Mesendoderm (in vitro differentiated cells): ENCODE measurements at regions not wholly inside any gene's neighbourhood (a gene's known extent, or its start where the extent isn't known, plus 50 kb on each side); places are given as distances from the start of the nearest gene placed in this dataset.
A peak's percentile ranks its signal among the peaks of the same experiment; 100 is the strongest.

Experiments used
- DNase-seq: peaks from one replicate; pipeline ENCODE4 v3.0.0; 2013
- H2AK5ac ChIP-seq: 2 replicates; pipeline ENCODE4 v1.6.1; 2013; ENCODE audit warnings: low read length, inconsistent platforms
- H2BK120ac ChIP-seq: 2 replicates; pipeline ENCODE4 v1.6.1; 2013; ENCODE audit warnings: low read depth, mild to moderate bottlenecking, low read length, moderate library complexity, mixed read lengths
- H2BK15ac ChIP-seq: replicated peaks from 2 replicates; pipeline ENCODE4 v1.6.1; 2013; ENCODE audit warnings: low read depth, mild to moderate bottlenecking, moderate library complexity
- H2BK5ac ChIP-seq: 2 replicates; pipeline ENCODE4 v1.6.1; 2013; ENCODE audit warnings: low read length, inconsistent platforms
- H3K18ac ChIP-seq: 2 replicates; pipeline ENCODE4 v1.6.1; 2013; ENCODE audit warnings: mild to moderate bottlenecking, low read length, mixed read lengths
- H3K23ac ChIP-seq: one replicate; pipeline ENCODE4 v1.6.1; 2013; ENCODE audit warnings: low read length
- H3K27ac ChIP-seq: 2 replicates; pipeline ENCODE4 v1.5.1; 2013; ENCODE audit warnings: low read depth, mild to moderate bottlenecking, inconsistent platforms, low read length, moderate library complexity
- H3K27me3 ChIP-seq: 2 replicates; pipeline ENCODE4 v1.6.1; 2013; ENCODE audit warnings: low read length, control low read depth, mild to moderate bottlenecking, inconsistent platforms; ENCODE audit not compliant: insufficient read depth, poor library complexity
- H3K36me3 ChIP-seq: 2 replicates; pipeline ENCODE4 v1.6.1; 2013; ENCODE audit warnings: low read length, inconsistent platforms; ENCODE audit not compliant: control insufficient read depth, insufficient read depth
- H3K4ac ChIP-seq: one replicate; pipeline ENCODE4 v1.6.1; 2013; ENCODE audit warnings: low read depth, mild to moderate bottlenecking, low read length, moderate library complexity
- H3K4me1 ChIP-seq: 2 replicates; pipeline ENCODE4 v1.6.1; 2013; ENCODE audit warnings: low read depth, low read length, inconsistent platforms; ENCODE audit not compliant: control insufficient read depth
- H3K4me2 ChIP-seq: 2 replicates; pipeline ENCODE4 v1.6.1; 2013; ENCODE audit warnings: low read length
- H3K4me3 ChIP-seq: 2 replicates; pipeline ENCODE4 v1.5.1; 2013; ENCODE audit warnings: mild to moderate bottlenecking, low read length
- H3K56ac ChIP-seq: one replicate; pipeline ENCODE4 v1.6.1; 2013; ENCODE audit warnings: low read length
- H3K79me1 ChIP-seq: 2 replicates; pipeline ENCODE4 v1.6.1; 2013; ENCODE audit warnings: low read length, inconsistent platforms
- H3K79me2 ChIP-seq: 2 replicates; pipeline ENCODE4 v1.6.1; 2013; ENCODE audit warnings: mild to moderate bottlenecking, low read length; ENCODE audit not compliant: control insufficient read depth, insufficient read depth
- H3K9ac ChIP-seq: 2 replicates; pipeline ENCODE4 v1.6.1; 2013; ENCODE audit warnings: low read length, inconsistent platforms
- H4K5ac ChIP-seq: one replicate; pipeline ENCODE4 v1.6.1; 2013; ENCODE audit warnings: low read length
- H4K8ac ChIP-seq: one replicate; pipeline ENCODE4 v1.6.1; 2013; ENCODE audit warnings: low read depth, mild to moderate bottlenecking, control low read depth, low read length, moderate library complexity
- WGBS: extraction: QIAGEN DNeasy Blood & Tissue Kit; methylation state at CpG from one replicate; pipeline ENCODE4 v1.1.7; 2013; ENCODE audit warnings: low lambda C conversion rate, missing lambda C conversion rate; ENCODE audit not compliant: insufficient coverage; ENCODE audit errors: extremely low coverage; 5-methylcytosine and 5-hydroxymethylcytosine counted together

GRCh38 chr13:53340505-53341143, 312.0 kb downstream of the OLFM4 start:
- Histone ChIP-seq H3K4me3 (no peak overlapping the region), H3K36me3 (no peaks in the 10 kb centered on the region), H3K18ac (no peak overlapping the region), H3K9ac (no peak overlapping the region), H4K8ac (no peak overlapping the region), H2BK120ac (no peak overlapping the region), H3K4me2 (no peak overlapping the region), H3K79me2 (no peaks in the 10 kb centered on the region), H3K27me3 (no peaks in the 10 kb centered on the region), H3K56ac (no peak overlapping the region), H3K23ac (no peak overlapping the region), H2BK5ac (no peak overlapping the region), H3K4me1 (peaks cover 6% of the 10 kb centered on the region), H3K79me1 (no peaks in the 10 kb centered on the region), H3K4ac (no peak overlapping the region), H4K5ac (no peak overlapping the region), H3K27ac (no peak overlapping the region), H2AK5ac (no peak overlapping the region), H2BK15ac (no peak overlapping the region)
- WGBS = no CpG with 5 or more reads among the region's 1 CpG
- peak; percentile 34 for DNase-seq

GRCh38 chr13:53341144-53341510, 312.5 kb downstream of the OLFM4 start:
- no peak overlapping the region for H2BK120ac ChIP-seq
- no peak overlapping the region for H3K18ac ChIP-seq
- no peak overlapping the region for H4K8ac ChIP-seq
- H3K4me1 ChIP-seq = peaks cover 8% of the 10 kb centered on the region
- H3K23ac ChIP-seq = no peak overlapping the region
- no peak overlapping the region for H3K56ac ChIP-seq
- H3K4me3 ChIP-seq = no peak overlapping the region
- no peak overlapping the region for H2BK5ac ChIP-seq
- H3K4ac ChIP-seq = no peak overlapping the region
- no peak overlapping the region for H2AK5ac ChIP-seq
- no CpG with 5 or more reads among the region's 3 CpGs for WGBS
- DNase-seq = peak; percentile 78
- H4K5ac ChIP-seq = no peak overlapping the region
- H3K27me3 ChIP-seq = no peaks in the 10 kb centered on the region
- H3K79me2 ChIP-seq = no peaks in the 10 kb centered on the region
- no peak overlapping the region for H3K4me2 ChIP-seq
- no peak overlapping the region for H3K27ac ChIP-seq
- H2BK15ac ChIP-seq = no peak overlapping the region
- no peaks in the 10 kb centered on the region for H3K79me1 ChIP-seq
- no peaks in the 10 kb centered on the region for H3K36me3 ChIP-seq
- H3K9ac ChIP-seq = no peak overlapping the region

GRCh38 chr13:53342623-53343360, 314.2 kb downstream of the OLFM4 start:
- Histone ChIP-seq H3K4me2 (no peak overlapping the region), H3K79me2 (no peaks in the 10 kb centered on the region), H3K36me3 (no peaks in the 10 kb centered on the region), H3K9ac (no peak overlapping the region), H3K18ac (peak overlapping the region; percentile 39), H2BK15ac (no peak overlapping the region), H3K79me1 (no peaks in the 10 kb centered on the region), H3K4ac (no peak overlapping the region), H3K4me3 (no peak overlapping the region), H3K23ac (no peak overlapping the region), H2BK5ac (no peak overlapping the region), H2BK120ac (no peak overlapping the region), H4K8ac (no peak overlapping the region), H3K27me3 (no peaks in the 10 kb centered on the region), H4K5ac (no peak overlapping the region), H3K4me1 (peaks cover 8% of the 10 kb centered on the region), H3K27ac (no peak overlapping the region), H2AK5ac (peak overlapping the region; percentile 41), H3K56ac (no peak overlapping the region)
- no CpG with 5 or more reads among the region's 3 CpGs for WGBS
- DNase-seq = peak; percentile 46

GRCh38 chr13:53343361-53343744, 314.7 kb downstream of the OLFM4 start:
- WGBS = no CpG with 5 or more reads among the region's 1 CpG

GRCh38 chr13:53351021-53351420, 322.4 kb downstream of the OLFM4 start:
- peak; percentile 19 for DNase-seq
- no peak overlapping the region for H2BK5ac ChIP-seq
- no peak overlapping the region for H2AK5ac ChIP-seq
- H3K4me2 ChIP-seq = no peak overlapping the region
- no peak overlapping the region for H2BK15ac ChIP-seq
- H3K27ac ChIP-seq = no peak overlapping the region
- H3K4ac ChIP-seq = no peak overlapping the region
- no peak overlapping the region for H3K18ac ChIP-seq
- no peak overlapping the region for H3K56ac ChIP-seq
- H3K36me3 ChIP-seq = no peaks in the 10 kb centered on the region
- no peaks in the 10 kb centered on the region for H3K79me2 ChIP-seq
- no peak overlapping the region for H2BK120ac ChIP-seq
- H4K5ac ChIP-seq = no peak overlapping the region
- no peak overlapping the region for H3K9ac ChIP-seq
- H3K23ac ChIP-seq = no peak overlapping the region
- no peaks in the 10 kb centered on the region for H3K27me3 ChIP-seq
- no peaks in the 10 kb centered on the region for H3K79me1 ChIP-seq
- WGBS = no CpG with 5 or more reads among the region's 1 CpG
- H4K8ac ChIP-seq = no peak overlapping the region
- no peak overlapping the region for H3K4me3 ChIP-seq
- H3K4me1 ChIP-seq = peaks cover 3% of the 10 kb centered on the region

More at GRCh38 chr13:53343361-53343744, 314.7 kb downstream of the OLFM4 start:
- H4K5ac ChIP-seq = no peak overlapping the region
- H4K8ac ChIP-seq = no peak overlapping the region
- H2BK5ac ChIP-seq = no peak overlapping the region
- no peak overlapping the region for H3K4ac ChIP-seq
- H3K23ac ChIP-seq = no peak overlapping the region
- H2AK5ac ChIP-seq = no peak overlapping the region
- H3K36me3 ChIP-seq = no peaks in the 10 kb centered on the region
- H3K27ac ChIP-seq = no peak overlapping the region
- no peak overlapping the region for H2BK120ac ChIP-seq
- H3K9ac ChIP-seq = no peak overlapping the region
- no peaks in the 10 kb centered on the region for H3K79me1 ChIP-seq
- no peak overlapping the region for H2BK15ac ChIP-seq
- peak; percentile 83 for DNase-seq
- H3K18ac ChIP-seq = no peak overlapping the region
- H3K4me3 ChIP-seq = no peak overlapping the region
- H3K79me2 ChIP-seq = no peaks in the 10 kb centered on the region
- no peak overlapping the region for H3K4me2 ChIP-seq
- peaks cover 8% of the 10 kb centered on the region for H3K4me1 ChIP-seq
- no peak overlapping the region for H3K56ac ChIP-seq
- H3K27me3 ChIP-seq = no peaks in the 10 kb centered on the region
